ENCODE measurements at regions not wholly inside any gene's neighbourhood (a gene's known extent, or its start where the extent isn't known, plus 50 kb on each side); places are given as distances from the start of the nearest gene placed in this dataset.

DNA sequence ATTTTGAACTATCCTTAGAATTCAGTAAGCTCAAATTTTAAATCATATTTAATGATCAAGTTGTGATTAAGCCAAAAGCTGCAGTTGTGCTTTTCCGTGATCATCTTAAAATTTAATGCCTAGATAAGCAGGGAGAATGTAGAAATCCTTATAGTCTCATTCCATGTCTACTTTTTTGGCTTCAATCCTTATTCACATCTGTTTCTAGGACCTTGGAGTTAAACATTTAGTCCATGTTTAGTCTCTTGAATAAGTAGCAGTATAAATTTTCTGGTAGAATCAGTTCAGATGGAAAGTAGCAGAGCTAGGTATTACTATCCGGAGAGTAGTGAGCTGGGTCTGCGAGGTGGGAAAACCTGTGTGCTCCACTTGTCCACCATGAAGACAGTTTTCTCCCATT is 59.3 kb upstream of the RIOK2 start:
- TF ChIP-seq, protein P1, sequence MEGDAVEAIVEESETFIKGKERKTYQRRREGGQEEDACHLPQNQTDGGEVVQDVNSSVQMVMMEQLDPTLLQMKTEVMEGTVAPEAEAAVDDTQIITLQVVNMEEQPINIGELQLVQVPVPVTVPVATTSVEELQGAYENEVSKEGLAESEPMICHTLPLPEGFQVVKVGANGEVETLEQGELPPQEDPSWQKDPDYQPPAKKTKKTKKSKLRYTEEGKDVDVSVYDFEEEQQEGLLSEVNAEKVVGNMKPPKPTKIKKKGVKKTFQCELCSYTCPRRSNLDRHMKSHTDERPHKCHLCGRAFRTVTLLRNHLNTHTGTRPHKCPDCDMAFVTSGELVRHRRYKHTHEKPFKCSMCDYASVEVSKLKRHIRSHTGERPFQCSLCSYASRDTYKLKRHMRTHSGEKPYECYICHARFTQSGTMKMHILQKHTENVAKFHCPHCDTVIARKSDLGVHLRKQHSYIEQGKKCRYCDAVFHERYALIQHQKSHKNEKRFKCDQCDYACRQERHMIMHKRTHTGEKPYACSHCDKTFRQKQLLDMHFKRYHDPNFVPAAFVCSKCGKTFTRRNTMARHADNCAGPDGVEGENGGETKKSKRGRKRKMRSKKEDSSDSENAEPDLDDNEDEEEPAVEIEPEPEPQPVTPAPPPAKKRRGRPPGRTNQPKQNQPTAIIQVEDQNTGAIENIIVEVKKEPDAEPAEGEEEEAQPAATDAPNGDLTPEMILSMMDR (IDR thresholded peaks at IDR 0.05): no peak
- no peak for TF ChIP-seq EZH2 (IDR thresholded peaks at IDR 0.05; ENCODE audit: borderline replicate concordance, insufficient read depth, low read depth, low read length, poor library complexity, severe bottlenecking)
